ENCODE measurements at regions not wholly inside any gene's neighbourhood (a gene's known extent, or its start where the extent isn't known, plus 50 kb on each side); places are given as distances from the start of the nearest gene placed in this dataset.

- no peak for TF ChIP-seq CTCF (IDR thresholded peaks at IDR 0.05; ENCODE audit: low read length, missing control alignments)
- no peak for DNase-seq (ENCODE audit: low read depth)
- H3K4me3 ChIP-seq (replicated peaks; ENCODE audit: low read depth, low read length) = no peak overlapping the region
These were observed 292.0 kb upstream of the ZNF608 start for GRCh38 chr5:125038477-125038876.

- no peak for DNase-seq (ENCODE audit: low read depth)
- no peak for TF ChIP-seq CTCF (IDR thresholded peaks at IDR 0.05; ENCODE audit: low read length, missing control alignments)
- H3K4me3 ChIP-seq (replicated peaks; ENCODE audit: low read depth, low read length) = no peak overlapping the region
These were observed 295.4 kb upstream of the ZNF608 start for GRCh38 chr5:125041798-125042197.

GRCh38 chr5:125042261-125042890 lies 295.9 kb upstream of the ZNF608 start:
- DNase-seq (ENCODE audit: low read depth) = peak; percentile 49
- TF ChIP-seq CTCF (IDR thresholded peaks at IDR 0.05; ENCODE audit: low read length, missing control alignments) = no peak
- no peak overlapping the region for H3K4me3 ChIP-seq (replicated peaks; ENCODE audit: low read depth, low read length)

GRCh38 chr5:125043781-125044391 lies 297.4 kb upstream of the ZNF608 start:
- no peak overlapping the region for H3K4me3 ChIP-seq (replicated peaks; ENCODE audit: low read depth, low read length)
- no peak for TF ChIP-seq CTCF (IDR thresholded peaks at IDR 0.05; ENCODE audit: low read length, missing control alignments)
- DNase-seq (ENCODE audit: low read depth) = peak; percentile 76

GRCh38 chr5:125044491-125045282 lies 298.2 kb upstream of the ZNF608 start:
- DNase-seq (ENCODE audit: low read depth) = peak; percentile 23
- no peak overlapping the region for H3K4me3 ChIP-seq (replicated peaks; ENCODE audit: low read depth, low read length)
- TF ChIP-seq CTCF (IDR thresholded peaks at IDR 0.05; ENCODE audit: low read length, missing control alignments) = no peak

- no peak for DNase-seq (ENCODE audit: low read depth)
- no peak overlapping the region for H3K4me3 ChIP-seq (replicated peaks; ENCODE audit: low read depth, low read length)
- no peak for TF ChIP-seq CTCF (IDR thresholded peaks at IDR 0.05; ENCODE audit: low read length, missing control alignments)
These were observed 299.2 kb upstream of the ZNF608 start for GRCh38 chr5:125045646-125046045.
